IMR-90 (cell line): ENCODE measurements at regions not wholly inside any gene's neighbourhood (a gene's known extent, or its start where the extent isn't known, plus 50 kb on each side); places are given as distances from the start of the nearest gene placed in this dataset.

Experiments
- ATAC-seq: fragments of 200-7000 bp; cut with Tn5 transposase; 2 replicates; pipeline ENCODE4 v1.9.1; 2020; ENCODE audit warnings: low read depth, mild to moderate bottlenecking, moderate library complexity
- BruUV-seq: library from RNA; stranded (reverse); fragments of 400-500 nt; replicated peaks from 2 replicates; lab custom pipeline; 2021; lab: Mats Ljungman, UMichigan
- CTCF ChIA-PET: fragments of 300-600 bp; formaldehyde crosslinking; extraction: SDS; loops from one replicate; lab custom pipeline; 2021; ENCODE audit warnings: antibody characterized with exemption; lab: Yijun Ruan, JAX
- POLR2A ChIA-PET: fragments of 300-600 bp; sonication (Branson Sonifier 250); formaldehyde crosslinking; loops from one replicate; lab custom pipeline; 2022; ENCODE audit warnings: antibody characterized with exemption; ENCODE audit not compliant: unreplicated experiment; lab: Charles Lee
- DNase-seq: peaks from one replicate; pipeline ENCODE4 v3.0.0; 2013
- H2AFZ ChIP-seq: replicated peaks from 2 replicates; pipeline ENCODE3; 2013; ENCODE audit warnings: low read length, mild to moderate bottlenecking; ENCODE audit not compliant: poor library complexity
- H2AK5ac ChIP-seq: 2 replicates; pipeline ENCODE4 v1.6.1; 2013; ENCODE audit warnings: low read depth, low read length, inconsistent platforms
- H2AK9ac ChIP-seq: replicated peaks from 2 replicates; pipeline ENCODE3; 2013; ENCODE audit warnings: mild to moderate bottlenecking, low read depth, low read length, moderate library complexity; ENCODE audit not compliant: poor library complexity
- H2BK120ac ChIP-seq: 2 replicates; pipeline ENCODE4 v1.6.1; 2013; ENCODE audit warnings: low read depth, low read length, inconsistent platforms
- H2BK15ac ChIP-seq: 3 replicates; pipeline ENCODE4 v1.6.1; 2013; ENCODE audit warnings: low read depth, low read length, inconsistent platforms
- H2BK20ac ChIP-seq: 2 replicates; pipeline ENCODE4 v1.6.1; 2013; ENCODE audit warnings: low read depth, mild to moderate bottlenecking, inconsistent platforms, low read length, moderate library complexity
- H2BK5ac ChIP-seq: 2 replicates; pipeline ENCODE4 v1.6.1; 2013; ENCODE audit warnings: mild to moderate bottlenecking, low read depth, low read length, inconsistent platforms; ENCODE audit not compliant: poor library complexity, severe bottlenecking
- H3K14ac ChIP-seq: replicated peaks from 2 replicates; pipeline ENCODE4 v1.6.1; 2013; ENCODE audit warnings: low read depth, low read length, inconsistent platforms
- H3K18ac ChIP-seq: 2 replicates; pipeline ENCODE4 v1.6.1; 2013; ENCODE audit warnings: low read depth, low read length, control low read depth
- H3K23ac ChIP-seq: 2 replicates; pipeline ENCODE4 v1.6.1; 2013; ENCODE audit warnings: low read depth, low read length, inconsistent platforms
- H3K27ac ChIP-seq: 2 replicates; pipeline ENCODE4 v1.5.1; 2013; ENCODE audit warnings: mild to moderate bottlenecking, control low read depth, low read length; ENCODE audit not compliant: insufficient read depth
- H3K27me3 ChIP-seq: 2 replicates; pipeline ENCODE4 v1.6.1; 2013; ENCODE audit warnings: low read length; ENCODE audit not compliant: control insufficient read depth, insufficient read depth
- H3K36me3 ChIP-seq: 2 replicates; pipeline ENCODE4 v1.6.1; 2013; ENCODE audit warnings: low read length, mixed read lengths; ENCODE audit not compliant: control insufficient read depth, insufficient read depth
- H3K4ac ChIP-seq: 2 replicates; pipeline ENCODE4 v1.6.1; 2013; ENCODE audit warnings: low read depth, low read length, inconsistent platforms
- H3K4me1 ChIP-seq: 2 replicates; pipeline ENCODE4 v1.6.1; 2013; ENCODE audit warnings: low read length, mixed read lengths; ENCODE audit not compliant: control insufficient read depth, insufficient read depth
- H3K4me2 ChIP-seq: 2 replicates; pipeline ENCODE4 v1.6.1; 2013; ENCODE audit warnings: low read depth, mild to moderate bottlenecking, control low read depth, low read length, moderate library complexity
- H3K4me3 ChIP-seq: 2 replicates; pipeline ENCODE4 v1.5.1; 2013; ENCODE audit warnings: low read depth, mild to moderate bottlenecking, control low read depth, low read length, moderate library complexity; ENCODE audit not compliant: insufficient read depth
- H3K56ac ChIP-seq: 2 replicates; pipeline ENCODE4 v1.6.1; 2013; ENCODE audit warnings: low read length, inconsistent platforms; ENCODE audit not compliant: insufficient read depth; ENCODE audit errors: extremely low read depth
- H3K79me1 ChIP-seq, 2 experiments: 2 replicates each; pipeline ENCODE4 v1.6.1; 2013; ENCODE audit warnings: low read length in 2 of 2, inconsistent platforms in 1 of 2, low read depth in 1 of 2
- H3K9ac ChIP-seq: 2 replicates; pipeline ENCODE4 v1.6.1; 2013; ENCODE audit warnings: low read depth, low read length, control low read depth
- H3K9me1 ChIP-seq: 2 replicates; pipeline ENCODE4 v1.6.1; 2013; ENCODE audit warnings: low read length, inconsistent platforms; ENCODE audit not compliant: insufficient read depth
- H3K9me3 ChIP-seq: 2 replicates; pipeline ENCODE4 v1.6.1; 2013; ENCODE audit warnings: low read length; ENCODE audit not compliant: control insufficient read depth, insufficient read depth
- H4K20me1 ChIP-seq: 2 replicates; pipeline ENCODE4 v1.6.1; 2013; ENCODE audit warnings: low read length, inconsistent platforms; ENCODE audit not compliant: insufficient read depth
- H4K5ac ChIP-seq: 2 replicates; pipeline ENCODE4 v1.6.1; 2013; ENCODE audit warnings: mild to moderate bottlenecking, low read depth, low read length, control low read depth
- H4K8ac ChIP-seq, 2 experiments: 2 replicates each; pipeline ENCODE4 v1.6.1; 2013; ENCODE audit warnings: low read depth in 2 of 2, low read length in 2 of 2, control low read depth in 1 of 2, inconsistent platforms in 1 of 2
- H4K91ac ChIP-seq: 2 replicates; pipeline ENCODE4 v1.6.1; 2013; ENCODE audit warnings: low read depth, low read length, inconsistent platforms; ENCODE audit not compliant: insufficient read depth
- CEBPB ChIP-seq: IDR thresholded peaks from 2 replicates; pipeline ENCODE4 v1.6.1; 2012; ENCODE audit warnings: low read depth, low read length, improper control_type of control experiment
- MXI1 ChIP-seq: IDR thresholded peaks from 2 replicates; pipeline ENCODE4 v1.6.1; 2012; ENCODE audit warnings: low read depth, mild to moderate bottlenecking, low read length, moderate library complexity, borderline replicate concordance
- WGBS, 2 experiments: methylation state at CpG; one replicate each; pipeline versions ENCODE4 v1.1.5 to v1.1.7; 2013; ENCODE audit warnings: missing lambda C conversion rate in 2 of 2; ENCODE audit not compliant: insufficient read length in 1 of 2; ENCODE audit errors: extremely low coverage in 2 of 2; 5-methylcytosine and 5-hydroxymethylcytosine counted together
- dilution Hi-C: fragments of 300-500 bp; cut with HindIII; formaldehyde crosslinking; loops from one replicate; pipeline ENCODE4 v1.14.3; 2018; ENCODE audit warnings: low sequenced_read_pairs; ENCODE audit not compliant: unreplicated experiment
- in situ Hi-C: fragments of 300-500 bp; cut with MboI; formaldehyde crosslinking; loops from 3 replicates; pipeline ENCODE4 v1.14.3; 2019; ENCODE audit warnings: low sequenced_read_pairs, inconsistent platforms, mixed read lengths
- intact Hi-C: fragments of 100-400 bp; cut with micrococcal nuclease; formaldehyde crosslinking; loops from 2 replicates; pipeline ENCODE4 v1.10.0; 2022

DNA sequence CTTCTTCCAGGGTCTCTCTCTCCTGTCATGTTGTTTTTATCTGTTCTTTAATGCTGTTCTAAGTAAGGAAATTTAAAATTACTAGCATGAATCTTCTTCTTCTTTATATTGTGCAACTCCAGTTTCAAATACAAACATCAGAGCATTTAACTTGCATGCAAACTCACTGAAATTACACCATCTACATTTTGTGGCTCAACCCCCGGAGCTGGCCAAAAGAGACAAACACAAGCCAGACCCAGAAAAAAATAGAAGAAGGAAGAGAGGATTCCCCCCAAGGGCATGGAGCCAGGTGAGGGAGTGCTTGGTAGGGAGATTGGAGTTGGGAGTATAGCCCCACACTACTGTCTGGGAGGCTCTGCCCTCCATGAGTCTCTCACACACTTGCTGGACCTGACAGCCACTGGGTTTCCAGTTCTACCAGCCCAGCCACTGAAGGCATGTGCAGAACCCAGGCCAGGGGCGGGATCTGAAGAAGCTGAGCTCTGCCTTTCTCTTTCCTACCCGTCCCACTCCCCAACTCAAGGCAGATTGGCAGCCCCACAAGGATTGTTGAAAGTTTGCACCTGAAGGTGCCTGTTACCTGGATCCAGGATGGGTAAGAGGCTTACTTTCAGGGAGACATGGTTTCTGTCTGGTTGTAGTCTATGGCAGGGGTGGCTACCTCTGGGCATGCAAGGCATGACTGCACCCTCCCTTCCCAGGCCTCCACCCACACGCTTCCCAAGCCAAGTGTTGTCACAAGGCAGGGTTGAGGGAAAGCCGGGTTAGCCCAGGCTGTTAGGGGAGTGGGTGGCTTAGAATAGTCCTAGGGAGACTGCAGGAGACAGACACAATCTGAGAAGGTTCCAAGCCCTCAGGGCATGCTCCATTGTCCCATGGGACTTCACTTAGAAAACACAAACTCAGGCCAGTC lies 297.2 kb downstream of the TGFB2 start:
- Histone ChIP-seq H3K9me1 (peaks cover 3% of the 10 kb centered on the region; the same call in 1 of the 2 replicates), H3K36me3 (no peaks in the 10 kb centered on the region), H3K9me3 (no peaks in the 10 kb centered on the region), H2BK15ac (no peak overlapping the region), H3K14ac (no peak overlapping the region; the same call in 1 of the 2 replicates), H2BK20ac (peak overlapping the region; percentile 49; the same call in 1 of the 2 replicates), H4K91ac (peak overlapping the region; percentile 7; the same call in 1 of the 2 replicates), H4K5ac (peak overlapping the region; percentile 36; the same call in 1 of the 2 replicates), H3K4me2 (no peak overlapping the region), H3K4ac (peak overlapping the region; percentile 47; the same call in 1 of the 2 replicates), H4K8ac (0 out of 4 replicates have a peak overlapping the region, but pooled peaks of 1 of the 2 experiments have one; percentile 21), H3K27me3 (no peaks in the 10 kb centered on the region), H2AK9ac (no peak overlapping the region), H3K4me3 (no peak overlapping the region), H2BK120ac (0 out of 2 replicates have a peak overlapping the region, but pooled peaks have one; percentile 47), H3K23ac (no peak overlapping the region; the same call in 1 of the 2 replicates), H2AFZ (peak overlapping the region; percentile 18), H3K4me1 (peaks cover 7% of the 10 kb centered on the region; the same call in 1 of the 2 replicates), H4K20me1 (no peaks in the 10 kb centered on the region), H3K27ac (peak overlapping the region; percentile 82; the same call in 1 of the 2 replicates), H2BK5ac (peak overlapping the region; percentile 14), H3K18ac (peak overlapping the region; percentile 43; the same call in 1 of the 2 replicates), H2AK5ac (peak overlapping the region; percentile 89; the same call in 1 of the 2 replicates), H3K56ac (no peak overlapping the region), H3K9ac (no peak overlapping the region), H3K79me1 (no peaks in the 10 kb centered on the region)
- no TSS peak for BruUV-seq
- intact Hi-C loops (no loop called here), in situ Hi-C loops (no loop called here), dilution Hi-C loops (no loop called here)
- ChIA-PET CTCF (no interaction called here), POLR2A (no interaction called here)
- peak; percentile 82 for ATAC-seq
- TF ChIP-seq MXI1 (no peak), CEBPB (peak; percentile 89)
- peak; percentile 61 for DNase-seq
- no CpG with 5 or more reads among the region's 5 CpGs for WGBS, 2 experiments
